GM13977 (cell line): ENCODE measurements at regions not wholly inside any gene's neighbourhood (a gene's known extent, or its start where the extent isn't known, plus 50 kb on each side); places are given as distances from the start of the nearest gene placed in this dataset.

Experiments
- DNase-seq: peaks from one replicate; pipeline ENCODE4 v3.0.0; 2012; ENCODE audit warnings: low spot score
- CTCF ChIP-seq: IDR thresholded peaks from 2 replicates; pipeline ENCODE4 v1.5.1; 2012; ENCODE audit warnings: mild to moderate bottlenecking, control low read depth; ENCODE audit not compliant: insufficient read depth; ENCODE audit errors: extremely low read depth, missing control alignments
- in situ Hi-C: fragments of 300-500 bp; cut with MboI; formaldehyde crosslinking; loops from one replicate; pipeline ENCODE4 v1.12.0; 2022; ENCODE audit warnings: low sequenced_read_pairs, low pct_unique_long_range_greater_than_20kb, mixed read lengths, inconsistent platforms; ENCODE audit not compliant: unreplicated experiment

GRCh38 chr18:28767201-28767600 is 590.3 kb upstream of the CDH2 start:
- DNase-seq = no peak
- in situ Hi-C loops = no loop called here
- TF ChIP-seq CTCF = no peak

DNA sequence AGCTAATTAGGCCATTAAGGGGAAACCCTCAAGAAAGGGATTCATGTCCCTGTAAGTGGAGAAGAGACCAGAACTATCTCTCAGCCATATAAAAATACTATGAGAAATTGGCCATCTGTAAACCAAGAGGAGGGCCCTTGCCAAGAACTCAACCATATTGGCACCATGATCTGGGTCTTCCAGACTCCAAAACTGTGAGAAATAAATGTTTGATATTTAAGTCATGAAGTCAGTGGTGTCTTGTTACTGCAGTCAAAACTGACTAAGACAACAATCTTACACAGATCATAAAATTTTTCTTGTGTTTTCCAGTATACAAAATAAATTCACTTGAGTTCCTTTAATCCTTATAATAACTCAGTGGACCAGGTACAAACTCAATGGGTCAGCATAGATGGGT is 589.8 kb upstream of the CDH2 start:
- in situ Hi-C loops = no loop called here
- no peak for DNase-seq
- TF ChIP-seq CTCF = no peak

DNA sequence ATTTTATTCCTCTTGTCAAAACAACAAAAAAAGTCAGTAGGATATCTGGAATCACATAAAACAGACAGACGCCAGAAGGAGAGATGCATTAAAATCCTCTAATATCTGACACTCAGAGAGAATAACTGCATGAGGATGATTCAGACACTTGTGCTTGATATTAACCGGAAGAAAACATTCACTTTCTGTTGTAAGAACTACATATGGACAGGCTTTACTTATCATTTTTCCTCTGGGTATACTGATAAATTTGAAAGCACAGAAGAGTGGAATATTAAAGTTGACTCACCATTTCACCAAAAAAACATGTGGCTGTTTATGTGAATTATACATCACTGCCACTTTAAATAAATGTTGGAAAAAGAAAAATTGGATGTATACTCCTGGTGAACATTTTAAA is 589.1 kb upstream of the CDH2 start:
- DNase-seq = no peak
- in situ Hi-C loops = no loop called here
- TF ChIP-seq CTCF = no peak

GRCh38 chr18:28760299-28760698 is 583.4 kb upstream of the CDH2 start:
- TF ChIP-seq CTCF = no peak
- in situ Hi-C loops = no loop called here
- no peak for DNase-seq

DNA sequence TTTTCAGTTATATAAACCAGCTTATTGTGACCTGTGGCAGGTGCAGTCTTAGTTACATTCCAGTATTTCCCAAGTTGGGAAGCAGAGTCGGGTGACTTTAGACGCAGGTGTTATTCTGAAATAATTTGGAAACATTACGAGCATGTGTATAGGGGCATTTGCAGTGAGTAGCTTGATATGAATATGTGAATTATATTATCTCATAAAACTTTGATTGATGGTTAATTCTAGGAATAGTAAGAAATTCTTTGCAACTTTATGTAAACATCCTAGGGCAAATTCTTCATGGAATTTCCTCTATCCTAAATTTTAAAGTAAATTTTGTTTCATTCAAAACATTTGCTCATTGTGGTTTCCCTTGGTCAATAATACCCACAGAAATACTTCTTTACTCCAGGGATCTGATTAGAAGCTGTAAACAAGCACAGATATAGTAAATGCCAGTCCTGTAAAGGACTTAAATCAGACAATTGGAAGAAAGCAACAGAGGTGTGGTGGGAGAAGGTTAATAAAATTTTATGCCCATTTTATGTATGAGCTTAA is 580.6 kb upstream of the CDH2 start:
- TF ChIP-seq CTCF = no peak
- no peak for DNase-seq
- in situ Hi-C loops = no loop called here

DNA sequence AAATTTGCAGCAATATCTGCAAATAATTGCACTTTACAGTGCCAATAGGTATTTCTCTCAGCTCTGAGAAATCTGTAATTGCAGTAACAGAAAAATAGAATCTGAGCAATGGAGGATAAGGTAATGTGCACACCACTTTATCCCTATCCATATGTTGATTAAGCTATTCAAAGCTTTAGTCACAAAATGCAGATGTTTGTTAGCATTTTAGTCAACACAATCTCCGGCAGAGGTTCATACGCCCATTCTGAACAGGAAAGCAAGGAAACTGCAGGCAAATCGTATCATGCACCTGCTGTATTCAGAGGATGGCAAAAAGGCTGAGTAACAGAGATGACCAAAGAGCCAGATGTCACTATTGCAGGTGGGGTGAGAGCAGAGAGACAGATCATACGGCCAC is 566.2 kb upstream of the CDH2 start:
- DNase-seq = no peak
- TF ChIP-seq CTCF = no peak
- in situ Hi-C loops = no loop called here

DNA sequence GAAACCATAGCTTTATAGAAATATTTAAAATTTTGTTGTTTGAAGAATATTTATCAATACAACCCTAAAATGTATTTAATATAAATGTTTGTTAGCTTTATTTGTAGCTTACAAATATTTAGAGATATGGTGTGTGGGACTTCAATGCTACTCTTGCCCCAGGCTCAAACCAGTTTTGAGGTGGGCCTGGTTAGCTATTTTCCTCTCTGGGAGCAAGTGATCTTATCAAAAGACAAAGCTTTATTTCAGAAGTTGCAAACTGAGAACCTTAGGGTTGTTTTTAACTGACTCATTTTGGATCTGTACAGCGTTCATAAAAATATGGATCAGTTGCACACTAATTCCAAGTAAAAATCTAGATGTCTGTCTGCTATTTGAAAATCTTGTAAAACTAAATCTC is 563.6 kb upstream of the CDH2 start:
- in situ Hi-C loops = no loop called here
- DNase-seq = no peak
- TF ChIP-seq CTCF = no peak
